Trophoblast cell (in vitro differentiated cells and primary cell): ENCODE measurements at regions not wholly inside any gene's neighbourhood (a gene's known extent, or its start where the extent isn't known, plus 50 kb on each side); places are given as distances from the start of the nearest gene placed in this dataset.

Source experiments
- DNase-seq, 2 donors: peaks; one replicate each; pipeline ENCODE4 v3.0.0-alpha.2; 2016
- H2AFZ ChIP-seq: 2 replicates; pipeline ENCODE4 v1.6.1; 2013; ENCODE audit warnings: low read length, moderate library complexity, mild to moderate bottlenecking; ENCODE audit not compliant: insufficient read depth, poor library complexity
- H2AK5ac ChIP-seq: 2 replicates; pipeline ENCODE4 v1.6.1; 2013; ENCODE audit warnings: mild to moderate bottlenecking, low read length
- H2BK120ac ChIP-seq: 2 replicates; pipeline ENCODE4 v1.6.1; 2013; ENCODE audit warnings: low read length, mild to moderate bottlenecking, moderate library complexity; ENCODE audit not compliant: insufficient read depth, poor library complexity
- H2BK12ac ChIP-seq: 2 replicates; pipeline ENCODE4 v1.6.1; 2013; ENCODE audit warnings: mild to moderate bottlenecking, low read length, moderate library complexity
- H2BK5ac ChIP-seq: 2 replicates; pipeline ENCODE4 v1.6.1; 2013; ENCODE audit warnings: low read length, low read depth, moderate library complexity, mild to moderate bottlenecking; ENCODE audit not compliant: poor library complexity
- H3K14ac ChIP-seq: 2 replicates; pipeline ENCODE4 v1.6.1; 2013; ENCODE audit warnings: mild to moderate bottlenecking, low read length
- H3K18ac ChIP-seq: 2 replicates; pipeline ENCODE4 v1.6.1; 2013; ENCODE audit warnings: mild to moderate bottlenecking, low read length
- H3K23ac ChIP-seq: 2 replicates; pipeline ENCODE4 v1.6.1; 2013; ENCODE audit warnings: low read length
- H3K27ac ChIP-seq: 2 replicates; pipeline ENCODE4 v1.5.1; 2013; ENCODE audit warnings: low read depth, mild to moderate bottlenecking, inconsistent platforms, low read length, moderate library complexity
- H3K27me3 ChIP-seq: 2 replicates; pipeline ENCODE4 v1.6.1; 2013; ENCODE audit warnings: inconsistent platforms, mild to moderate bottlenecking, low read length, moderate library complexity; ENCODE audit not compliant: insufficient read depth
- H3K36me3 ChIP-seq, 2 experiments: 1 replicate in 1 of 2; 2 replicates in 1 of 2; pipeline ENCODE4 v1.6.1; 2013; ENCODE audit warnings: low read length in 2 of 2, mild to moderate bottlenecking in 2 of 2, moderate library complexity in 1 of 2; ENCODE audit not compliant: insufficient read depth in 2 of 2, control insufficient read depth in 1 of 2
- H3K4ac ChIP-seq: 2 replicates; pipeline ENCODE4 v1.6.1; 2013; ENCODE audit warnings: low read depth, mild to moderate bottlenecking, low read length, moderate library complexity
- H3K4me1 ChIP-seq, 2 experiments: 1 replicate in 1 of 2; 2 replicates in 1 of 2; pipeline ENCODE4 v1.6.1; 2013; ENCODE audit warnings: low read length in 2 of 2, mild to moderate bottlenecking in 2 of 2, moderate library complexity in 1 of 2; ENCODE audit not compliant: insufficient read depth in 2 of 2, control insufficient read depth in 1 of 2
- H3K4me2 ChIP-seq: 2 replicates; pipeline ENCODE4 v1.6.1; 2013; ENCODE audit warnings: inconsistent platforms, mild to moderate bottlenecking, low read length, moderate library complexity
- H3K4me3 ChIP-seq: 2 replicates; pipeline ENCODE4 v1.5.1; 2013; ENCODE audit warnings: mild to moderate bottlenecking, low read depth, low read length, inconsistent platforms
- H3K79me1 ChIP-seq: one replicate; pipeline ENCODE4 v1.6.1; 2013; ENCODE audit warnings: low read length
- H3K79me2 ChIP-seq: 2 replicates; pipeline ENCODE4 v1.6.1; 2013; ENCODE audit warnings: low read length, mild to moderate bottlenecking; ENCODE audit not compliant: control insufficient read depth, insufficient read depth, poor library complexity
- H3K9ac ChIP-seq: 2 replicates; pipeline ENCODE4 v1.6.1; 2013; ENCODE audit warnings: mild to moderate bottlenecking, low read length
- H3K9me3 ChIP-seq: 2 replicates; pipeline ENCODE4 v1.6.1; 2013; ENCODE audit warnings: low read depth, mild to moderate bottlenecking, control low read depth, inconsistent platforms, low read length; ENCODE audit not compliant: insufficient read depth
- H4K12ac ChIP-seq: 2 replicates; pipeline ENCODE4 v1.6.1; 2013; ENCODE audit warnings: low read depth, mild to moderate bottlenecking, low read length, moderate library complexity
- H4K8ac ChIP-seq: 2 replicates; pipeline ENCODE4 v1.6.1; 2013; ENCODE audit warnings: low read depth, mild to moderate bottlenecking, low read length, moderate library complexity
- H4K91ac ChIP-seq: one replicate; pipeline ENCODE4 v1.6.1; 2013; ENCODE audit warnings: low read depth, mild to moderate bottlenecking, low read length, moderate library complexity
- WGBS: extraction: QIAGEN DNeasy Blood & Tissue Kit; methylation state at CpG from one replicate; pipeline ENCODE4 v1.1.7; 2013; ENCODE audit warnings: missing lambda C conversion rate; ENCODE audit not compliant: insufficient read length, insufficient coverage; ENCODE audit errors: extremely low coverage; 5-methylcytosine and 5-hydroxymethylcytosine counted together

DNA sequence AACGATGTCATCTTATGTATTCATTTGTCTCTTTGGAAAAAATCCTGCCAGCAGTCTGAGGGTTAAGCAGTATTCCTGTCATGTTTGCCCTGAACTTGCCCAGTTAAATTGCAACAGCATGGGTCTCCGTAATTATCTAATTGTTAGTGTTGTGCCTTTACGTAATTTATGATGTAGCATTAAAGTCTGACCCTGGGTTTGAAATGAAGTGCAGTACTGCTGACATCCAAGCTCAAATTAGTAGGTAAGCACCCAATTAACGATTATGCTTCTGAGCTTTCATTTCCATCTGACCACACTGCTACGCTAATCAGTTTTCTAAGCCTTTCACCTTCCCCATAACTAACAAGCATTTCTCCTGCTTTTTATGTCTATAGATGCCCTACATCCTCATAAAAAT, 241.8 kb downstream of the ARRDC4 start:
- no peak overlapping the region for H2AFZ ChIP-seq
- H4K8ac ChIP-seq: no peak overlapping the region
- H3K4ac ChIP-seq: no peak overlapping the region
- H3K79me2 ChIP-seq: no peaks in the 10 kb centered on the region
- no peak overlapping the region for H2AK5ac ChIP-seq
- H3K9me3 ChIP-seq: no peaks in the 10 kb centered on the region
- no peak overlapping the region for H2BK12ac ChIP-seq
- H3K4me3 ChIP-seq: no peak overlapping the region
- no peak overlapping the region for H2BK5ac ChIP-seq
- no peak overlapping the region for H4K91ac ChIP-seq
- H3K14ac ChIP-seq: no peak overlapping the region
- no peak overlapping the region for H2BK120ac ChIP-seq
- H3K36me3 ChIP-seq: no peaks in the 10 kb centered on the region
- H3K27me3 ChIP-seq: no peaks in the 10 kb centered on the region
- H3K4me1 ChIP-seq: no peaks in the 10 kb centered on the region
- DNase-seq: no peak
- H3K79me1 ChIP-seq: no peaks in the 10 kb centered on the region
- no peak overlapping the region for H3K9ac ChIP-seq
- H4K12ac ChIP-seq: no peak overlapping the region
- WGBS: no CpG with 5 or more reads among the region's 5 CpGs
- no peak overlapping the region for H3K23ac ChIP-seq
- H3K4me2 ChIP-seq: no peak overlapping the region
- no peak overlapping the region for H3K18ac ChIP-seq
- no peak overlapping the region for H3K27ac ChIP-seq

DNA sequence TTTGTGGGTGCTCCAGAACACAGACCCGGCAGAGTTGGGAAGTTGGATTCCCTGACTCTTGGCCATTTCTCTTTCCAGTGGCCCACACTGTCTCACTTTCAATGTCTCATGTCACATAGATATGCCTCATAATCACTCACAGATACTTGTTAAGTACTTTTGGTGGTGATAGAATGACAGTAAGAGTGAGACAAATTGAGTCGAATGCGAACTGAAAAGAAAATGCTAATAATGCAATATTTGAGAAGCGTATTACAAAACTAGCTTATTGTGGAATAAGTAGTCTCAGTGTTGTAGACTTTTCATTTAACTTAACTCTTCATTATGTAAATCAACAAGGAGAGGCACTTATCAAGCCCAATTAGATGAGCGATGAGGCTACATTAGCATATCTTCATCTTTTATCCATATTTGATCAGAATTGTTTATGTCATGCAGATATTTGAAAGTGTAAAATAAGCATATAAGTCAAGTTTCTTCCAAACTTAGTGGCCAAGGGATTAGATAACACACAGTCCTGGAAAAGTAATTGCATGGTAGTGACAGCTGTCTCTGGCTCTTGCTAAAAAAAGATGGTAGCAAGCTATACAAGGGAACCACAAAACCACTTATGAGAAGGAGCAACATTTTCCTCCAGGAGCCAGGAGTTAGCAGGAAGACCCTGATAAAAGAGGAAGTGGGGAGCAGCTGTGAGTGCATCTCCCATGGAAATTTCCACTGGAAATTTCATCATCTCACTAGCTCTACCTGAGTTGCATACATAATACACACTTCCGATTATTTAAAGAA, 243.6 kb downstream of the ARRDC4 start:
- Histone ChIP-seq H2BK12ac (no peak overlapping the region), H3K36me3 (no peaks in the 10 kb centered on the region), H4K91ac (no peak overlapping the region), H4K8ac (no peak overlapping the region), H3K27me3 (no peaks in the 10 kb centered on the region), H3K27ac (no peak overlapping the region), H4K12ac (no peak overlapping the region), H2AK5ac (no peak overlapping the region), H3K14ac (no peak overlapping the region), H3K23ac (no peak overlapping the region), H3K4me1 (no peaks in the 10 kb centered on the region), H2AFZ (no peak overlapping the region), H3K79me1 (no peaks in the 10 kb centered on the region), H3K9me3 (no peaks in the 10 kb centered on the region), H3K18ac (no peak overlapping the region), H3K79me2 (no peaks in the 10 kb centered on the region), H3K4ac (no peak overlapping the region), H2BK5ac (no peak overlapping the region), H3K4me2 (no peak overlapping the region), H3K9ac (no peak overlapping the region), H3K4me3 (no peak overlapping the region), H2BK120ac (no peak overlapping the region)
- WGBS: no CpG with 5 or more reads among the region's 6 CpGs
- DNase-seq: no peak

DNA sequence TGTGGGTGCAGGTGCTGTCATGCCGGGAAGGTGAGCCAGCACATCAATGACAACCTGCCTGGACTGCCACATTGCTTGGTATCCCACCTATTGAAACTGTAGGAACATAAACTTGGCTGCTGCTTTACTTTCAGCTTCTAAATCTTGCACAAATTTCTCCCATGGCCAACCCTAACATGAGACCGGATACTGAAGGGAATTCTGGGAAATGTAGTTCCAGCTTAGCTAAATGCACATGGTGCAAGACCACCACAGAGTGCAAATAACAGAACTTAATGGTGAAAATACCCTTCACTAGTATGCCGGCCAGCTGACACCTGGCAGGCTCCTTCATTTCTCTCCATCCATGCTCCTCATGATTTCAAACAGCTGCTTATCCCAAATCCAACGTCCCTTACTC, 247.4 kb downstream of the ARRDC4 start:
- Histone ChIP-seq H3K4me1 (no peaks in the 10 kb centered on the region), H4K8ac (no peak overlapping the region), H3K23ac (no peak overlapping the region), H4K91ac (no peak overlapping the region), H3K14ac (no peak overlapping the region), H3K9me3 (no peaks in the 10 kb centered on the region), H3K79me2 (no peaks in the 10 kb centered on the region), H3K4me2 (no peak overlapping the region), H4K12ac (no peak overlapping the region), H2BK5ac (no peak overlapping the region), H2AK5ac (no peak overlapping the region), H2BK12ac (no peak overlapping the region), H3K79me1 (no peaks in the 10 kb centered on the region), H3K27ac (no peak overlapping the region), H3K9ac (no peak overlapping the region), H3K27me3 (no peaks in the 10 kb centered on the region), H3K18ac (no peak overlapping the region), H2AFZ (no peak overlapping the region), H2BK120ac (no peak overlapping the region), H3K36me3 (no peaks in the 10 kb centered on the region), H3K4me3 (no peak overlapping the region), H3K4ac (no peak overlapping the region)
- no CpG with 5 or more reads among the region's 4 CpGs for WGBS
- DNase-seq: no peak

DNA sequence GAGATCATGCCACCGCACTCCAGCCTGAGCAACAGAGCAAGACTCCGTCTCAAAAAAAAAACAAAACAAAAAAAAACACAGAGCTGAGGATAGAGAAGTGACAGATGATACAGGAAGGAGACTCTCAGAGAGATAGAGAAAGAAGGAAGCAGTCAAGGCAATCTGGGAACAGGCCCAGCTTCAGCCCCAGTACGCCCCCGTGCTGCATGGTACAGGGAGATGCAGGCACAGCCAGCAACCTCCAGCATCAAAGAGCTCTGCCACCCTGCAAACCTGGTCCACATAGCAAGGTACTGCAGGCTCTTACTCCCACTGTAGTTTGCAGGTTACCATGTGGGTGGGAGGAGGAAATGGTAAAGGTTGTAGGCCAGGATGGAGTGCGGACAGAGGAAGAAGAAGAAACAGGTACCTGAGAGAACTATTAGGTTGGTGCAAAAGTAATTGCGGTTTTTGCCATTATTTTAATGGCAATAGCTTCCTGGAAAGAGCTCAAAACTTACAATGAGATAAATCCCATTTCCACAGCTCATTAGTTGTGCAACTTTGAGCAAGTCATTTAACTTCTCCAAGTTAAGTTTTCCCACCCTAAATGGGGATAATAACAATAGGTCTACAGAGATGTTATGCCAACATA, 253.0 kb downstream of the ARRDC4 start:
- Histone ChIP-seq H3K9ac (no peak overlapping the region), H3K27ac (no peak overlapping the region), H3K23ac (no peak overlapping the region), H4K12ac (no peak overlapping the region), H3K14ac (no peak overlapping the region), H4K91ac (no peak overlapping the region), H3K4me3 (no peak overlapping the region), H2BK120ac (no peak overlapping the region), H4K8ac (no peak overlapping the region), H2BK12ac (no peak overlapping the region), H2AFZ (no peak overlapping the region), H3K9me3 (peaks cover 2% of the 10 kb centered on the region), H3K4me2 (no peak overlapping the region), H3K4me1 (no peaks in the 10 kb centered on the region), H2AK5ac (no peak overlapping the region), H3K79me2 (no peaks in the 10 kb centered on the region), H3K18ac (no peak overlapping the region), H3K36me3 (no peaks in the 10 kb centered on the region), H2BK5ac (no peak overlapping the region), H3K79me1 (no peaks in the 10 kb centered on the region), H3K27me3 (no peaks in the 10 kb centered on the region), H3K4ac (no peak overlapping the region)
- no CpG with 5 or more reads among the region's 6 CpGs for WGBS
- no peak for DNase-seq
